Activated CD4-positive, alpha-beta T cell treated with anti-CD3 and anti-CD28 coated beads for 48 hours (primary cell): ENCODE measurements at regions not wholly inside any gene's neighbourhood (a gene's known extent, or its start where the extent isn't known, plus 50 kb on each side); places are given as distances from the start of the nearest gene placed in this dataset.
"Not testable (repeated sequence)": the region's sequence is repeated elsewhere in the genome, so short reads cannot be mapped to it uniquely, and the experiment has no call there.

Experiments
- DNase-seq: peaks from one replicate; pipeline ENCODE4 v3.0.0-alpha.2; 2020

DNA sequence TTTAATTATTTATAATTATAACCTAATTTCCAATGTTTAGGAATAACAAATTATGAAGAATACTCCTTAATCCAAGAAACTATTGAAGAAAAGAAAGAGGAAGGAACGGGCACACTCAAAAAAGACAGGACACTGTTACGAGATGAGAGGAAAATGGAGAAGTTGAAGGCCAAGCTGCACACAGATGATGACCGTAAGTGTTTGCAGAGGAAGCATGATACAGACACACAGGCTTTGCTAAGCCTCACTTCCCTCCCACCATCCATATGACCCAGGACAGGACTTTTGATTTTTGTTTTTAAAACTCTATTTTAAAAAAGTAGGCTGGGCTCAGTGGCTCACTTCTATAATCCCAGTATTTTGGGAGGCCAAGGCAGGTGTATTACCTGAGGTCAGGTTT is 389.4 kb upstream of the TPM1 start:
- no peak for DNase-seq

DNA sequence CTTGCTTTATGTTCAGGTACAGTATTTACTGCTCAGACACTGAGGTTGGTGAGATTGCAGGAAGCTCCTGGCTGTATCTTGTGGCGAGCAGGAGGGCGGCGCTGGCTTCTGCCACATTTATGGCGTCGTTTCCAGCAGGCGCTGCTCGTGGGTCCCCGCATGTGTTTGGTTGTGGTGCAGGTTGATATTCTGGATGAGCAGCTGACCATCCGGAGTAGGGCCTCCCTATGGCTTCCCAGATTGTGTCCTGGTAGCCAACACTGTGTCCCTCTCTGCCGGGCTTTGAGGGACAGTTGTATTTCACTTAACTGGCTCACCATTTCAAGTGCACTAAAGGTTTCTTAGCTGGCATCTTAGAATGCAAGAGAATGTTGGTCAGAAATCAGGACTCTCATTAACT is 386.5 kb upstream of the TPM1 start:
- DNase-seq, result no peak

DNA sequence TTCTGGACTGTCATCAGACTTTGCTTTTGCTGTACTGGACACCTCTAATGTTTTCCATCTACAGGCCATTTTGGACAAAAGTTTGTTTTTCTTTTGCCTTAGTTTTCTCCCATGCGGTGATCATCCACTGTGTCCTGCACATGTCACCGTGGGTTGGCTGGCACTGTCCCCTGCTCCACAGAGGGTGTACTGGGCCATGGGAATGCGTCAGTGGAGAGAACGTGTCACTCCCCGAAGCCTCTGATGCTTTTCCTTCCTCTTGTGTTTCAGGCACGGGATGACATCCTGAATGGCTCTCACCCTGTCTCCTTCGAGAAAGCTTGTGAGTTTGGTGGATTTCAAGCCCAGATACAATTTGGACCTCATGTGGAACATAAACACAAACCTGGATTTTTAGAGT is 385.0 kb upstream of the TPM1 start:
- DNase-seq, result not testable (repeated sequence)

DNA sequence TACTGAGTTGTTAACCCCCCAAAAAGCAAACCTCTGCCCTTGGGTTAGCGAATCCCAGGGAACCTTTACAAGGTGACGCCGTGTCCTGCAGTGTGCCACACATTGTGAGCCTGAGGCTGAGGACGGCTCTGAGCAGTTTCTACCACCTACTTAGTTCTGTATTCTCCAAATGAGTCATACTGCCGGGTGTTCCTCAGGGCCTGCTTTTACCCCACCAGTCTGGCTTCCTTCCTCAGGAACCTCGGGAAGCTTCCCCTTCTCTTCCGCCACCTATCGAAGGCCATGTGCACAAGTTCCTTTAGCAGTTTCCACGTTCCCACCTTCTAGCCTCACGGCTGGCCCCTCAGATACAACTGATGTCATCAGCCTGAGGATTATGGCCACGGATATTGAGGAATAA is 384.0 kb upstream of the TPM1 start:
- DNase-seq, result peak; percentile 9

DNA sequence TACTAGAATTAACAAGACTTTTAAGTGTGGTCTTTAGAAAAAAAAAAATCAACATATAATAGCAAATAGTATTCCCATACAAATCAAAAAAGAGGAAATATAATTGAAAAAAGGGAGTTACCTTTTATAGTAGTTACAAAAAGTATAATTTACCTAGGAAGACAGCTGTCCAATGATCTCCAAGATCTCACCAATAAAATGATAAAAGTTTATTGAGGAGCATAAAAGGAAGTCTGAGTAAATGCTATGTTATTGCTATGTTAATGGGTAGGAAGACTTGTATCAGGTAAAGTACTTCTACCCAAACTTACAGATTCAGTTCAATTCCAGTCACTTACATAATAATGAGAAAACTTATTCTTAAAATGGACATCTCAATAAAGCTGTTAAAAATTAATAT is 379.0 kb upstream of the TPM1 start:
- DNase-seq, result no peak

DNA sequence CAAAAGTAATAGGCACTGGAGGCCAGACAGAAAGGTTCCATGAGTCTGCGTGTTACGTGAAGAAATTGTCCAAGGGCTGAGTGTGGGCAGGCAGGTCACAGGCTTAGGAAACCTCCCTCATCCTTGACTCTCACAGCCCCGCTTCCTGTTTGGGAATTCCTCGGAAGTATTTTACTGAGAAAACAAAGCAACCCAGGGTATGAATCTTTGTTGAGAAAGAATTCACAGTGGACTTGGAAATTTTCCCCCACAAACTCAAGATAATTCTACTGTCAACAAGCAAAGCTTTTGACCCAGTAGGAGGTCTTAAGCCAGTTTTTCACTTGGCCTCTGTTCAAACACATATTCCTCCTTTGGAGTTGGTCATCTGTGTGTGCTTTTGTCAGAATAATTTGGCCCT is 377.1 kb upstream of the TPM1 start:
- DNase-seq, result no peak

DNA sequence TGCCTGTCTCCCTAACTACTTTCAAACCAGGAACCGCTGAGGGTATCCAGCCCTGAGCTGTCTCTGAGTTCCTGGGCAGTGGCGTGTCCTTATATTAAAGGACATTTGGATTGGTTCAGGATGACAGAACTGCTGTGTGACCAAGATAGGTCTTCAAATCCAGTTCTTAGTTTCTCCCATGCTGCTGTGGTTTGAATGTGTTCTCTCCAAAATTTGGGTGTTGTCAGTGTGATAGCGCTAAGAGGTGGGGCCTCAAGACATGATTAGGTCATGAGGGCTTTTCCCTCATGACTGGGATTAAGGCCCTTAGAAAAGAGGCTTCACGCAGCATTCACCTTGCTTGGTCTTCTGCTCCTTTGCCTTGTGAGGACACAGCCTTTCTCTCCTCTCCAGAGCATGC is 376.5 kb upstream of the TPM1 start:
- no peak for DNase-seq

DNA sequence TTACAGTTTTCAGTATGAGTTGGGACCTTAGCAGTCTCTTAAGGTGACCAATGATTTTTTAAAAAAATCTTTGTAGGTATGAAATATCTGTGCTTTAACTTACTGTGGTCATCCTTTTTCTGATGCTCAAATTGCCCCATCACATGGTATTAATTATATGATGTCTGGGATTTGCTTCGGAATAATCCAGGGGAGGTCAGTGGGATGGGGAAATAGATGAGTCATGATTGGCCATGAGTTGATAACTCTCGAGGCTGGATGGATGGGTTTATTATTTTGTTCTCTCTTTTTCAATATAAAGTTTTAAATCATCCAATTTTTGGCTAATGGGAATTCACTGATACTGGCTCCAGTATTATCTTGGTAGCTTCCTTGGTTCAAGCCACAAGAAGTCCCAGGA is 370.3 kb upstream of the TPM1 start:
- DNase-seq, result no peak

DNA sequence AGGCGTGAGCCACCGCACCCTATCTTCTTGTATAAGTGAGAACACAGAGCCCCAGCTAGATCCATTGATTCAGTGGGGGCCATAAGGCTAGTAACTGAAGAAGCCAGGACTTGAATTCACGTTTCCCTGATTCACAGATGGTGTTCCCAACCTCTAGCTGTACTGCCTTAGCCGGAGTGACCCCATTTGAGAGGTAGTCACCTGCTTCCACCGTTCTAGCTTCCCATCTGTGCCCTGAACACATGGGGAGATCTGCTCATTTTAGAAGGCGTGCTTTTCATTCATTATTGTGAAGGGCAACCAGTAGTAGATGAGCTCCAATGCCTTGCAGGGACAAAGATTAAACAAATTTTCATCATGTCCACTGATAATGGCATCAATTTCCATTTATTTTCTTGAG is 365.7 kb upstream of the TPM1 start:
- DNase-seq, result no peak

DNA sequence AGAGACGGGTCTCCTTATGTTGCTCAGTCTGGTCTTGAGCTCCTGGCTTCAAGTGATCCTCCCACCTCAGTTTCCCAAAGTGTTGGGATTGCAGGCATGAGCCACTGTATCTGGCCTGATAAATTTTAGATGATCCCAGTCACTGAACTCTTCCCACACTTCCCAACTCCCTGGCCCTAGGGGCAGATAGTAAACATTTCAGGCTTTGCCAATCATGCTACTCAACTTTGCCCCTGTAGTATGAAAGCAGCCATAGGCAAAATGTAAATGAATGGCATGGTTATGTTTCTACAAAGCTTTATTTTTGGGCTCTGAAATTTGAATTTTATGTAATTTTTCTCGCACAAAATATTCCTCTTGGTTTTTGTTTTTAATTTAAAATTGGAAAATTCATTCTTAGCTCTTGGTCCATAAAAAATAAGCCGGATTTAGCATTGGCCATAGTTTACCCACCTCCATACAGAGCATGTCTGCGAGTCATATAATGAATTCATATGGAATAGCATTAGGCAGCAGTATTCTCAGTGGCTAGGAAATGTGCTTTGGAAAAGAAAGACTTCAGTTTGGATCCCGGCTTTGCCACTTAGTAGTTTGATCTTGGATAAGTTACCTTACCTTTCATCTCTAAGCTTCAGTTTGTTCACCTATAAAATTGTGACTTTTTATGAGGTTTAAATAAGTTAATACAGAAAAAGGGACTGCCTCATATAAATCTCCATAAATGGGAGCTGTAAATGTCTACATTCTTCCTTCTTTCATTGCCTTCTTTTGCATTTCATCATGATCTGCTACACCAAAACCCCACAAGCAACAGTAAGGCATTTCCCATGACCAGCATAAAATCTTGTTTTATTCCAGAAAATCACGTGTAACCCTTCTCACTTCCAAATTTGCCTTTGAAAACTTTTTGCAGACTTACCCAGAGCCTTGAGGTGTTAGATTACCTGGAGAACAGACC is 360.3 kb upstream of the TPM1 start:
- DNase-seq, result no peak

DNA sequence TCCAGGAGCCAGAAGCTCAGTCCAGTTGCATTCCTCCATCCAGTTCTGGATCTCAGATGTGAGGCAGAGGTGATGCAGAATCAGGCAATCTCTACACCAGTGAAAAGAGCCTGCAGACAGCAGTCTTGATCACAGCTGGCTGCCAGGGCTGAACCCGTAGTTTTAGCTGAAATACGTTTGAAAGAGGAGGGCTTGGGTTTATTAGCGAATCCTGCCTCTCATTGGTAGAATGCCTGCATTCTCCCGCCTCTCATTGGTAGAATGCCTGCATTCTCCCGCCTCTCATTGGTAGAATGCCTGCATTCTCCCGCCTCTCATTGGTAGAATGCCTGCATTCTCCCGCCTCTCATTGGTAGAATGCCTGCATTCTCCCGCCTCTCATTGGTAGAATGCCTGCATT is 359.4 kb upstream of the TPM1 start:
- DNase-seq, result not testable (repeated sequence)

DNA sequence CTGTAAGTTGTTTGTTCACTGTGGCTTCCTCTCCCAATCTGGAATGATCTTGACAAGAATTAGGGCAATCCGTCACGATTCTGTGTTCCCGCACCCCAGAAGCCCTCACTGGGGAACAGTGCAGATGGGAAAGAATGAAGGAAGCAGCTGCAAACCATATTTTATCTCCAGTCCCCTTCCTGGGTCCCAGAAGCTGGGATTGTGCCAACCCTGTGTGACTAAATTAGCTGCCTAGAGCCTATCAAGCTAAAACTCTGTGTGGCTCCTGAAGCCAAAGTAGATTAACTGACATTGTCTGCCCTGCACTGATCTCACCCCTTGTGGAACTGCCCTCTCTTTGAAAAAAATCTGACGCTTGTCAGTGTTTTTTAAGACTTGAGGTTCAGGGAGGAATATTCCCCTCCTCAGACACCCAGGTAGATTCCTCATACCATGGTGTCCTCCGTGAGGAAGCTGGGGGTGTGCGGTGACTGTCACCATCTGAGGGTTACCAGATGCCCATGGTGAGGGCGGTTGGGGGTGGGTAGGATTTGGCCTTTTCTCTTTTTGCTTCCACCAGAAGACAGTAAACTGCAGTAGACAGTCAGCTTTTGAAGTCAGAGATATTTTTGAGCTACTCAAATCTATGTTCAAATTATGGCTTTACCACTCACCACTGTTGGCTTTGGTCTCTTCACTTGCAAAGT is 358.3 kb upstream of the TPM1 start:
- DNase-seq, result no peak

DNA sequence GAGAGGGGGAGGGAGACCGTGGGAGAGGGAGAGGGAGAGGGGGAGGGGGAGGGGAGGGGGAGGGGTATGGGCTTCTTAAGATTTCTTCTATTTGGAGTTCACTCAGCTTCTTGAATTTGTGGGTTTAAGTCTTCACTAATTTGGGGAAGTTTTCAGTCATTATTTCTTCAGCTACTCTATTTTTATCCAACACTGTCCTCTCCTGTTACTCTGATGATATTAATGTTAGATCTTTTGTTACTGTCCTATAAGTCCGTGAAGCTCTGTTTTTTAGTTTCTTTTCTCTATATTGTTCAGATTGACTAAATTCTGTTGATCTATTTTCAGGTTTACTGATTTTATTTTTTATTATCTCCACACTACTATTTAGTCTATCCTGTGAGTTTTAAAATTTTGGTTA is 351.5 kb upstream of the TPM1 start:
- DNase-seq, result no peak

DNA sequence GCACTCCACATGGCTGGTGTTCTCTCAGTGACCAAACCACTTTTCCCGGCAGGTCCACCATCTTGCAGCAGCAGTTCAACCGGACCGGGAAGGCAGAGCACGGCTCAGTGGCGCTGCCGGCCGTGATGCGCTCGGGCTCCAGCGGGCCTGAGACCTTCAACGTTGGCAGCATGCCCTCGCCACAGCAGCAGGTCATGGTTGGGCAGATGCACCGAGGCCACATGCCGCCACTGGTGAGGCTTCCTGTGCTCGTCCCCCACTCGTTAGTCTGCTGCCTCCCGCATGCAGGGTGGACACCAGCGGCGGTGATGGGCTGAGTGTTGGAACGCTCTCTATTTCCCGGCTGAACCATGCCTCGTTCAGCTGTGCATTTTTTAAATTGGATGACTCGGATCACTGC is 344.9 kb upstream of the TPM1 start:
- DNase-seq, result no peak

DNA sequence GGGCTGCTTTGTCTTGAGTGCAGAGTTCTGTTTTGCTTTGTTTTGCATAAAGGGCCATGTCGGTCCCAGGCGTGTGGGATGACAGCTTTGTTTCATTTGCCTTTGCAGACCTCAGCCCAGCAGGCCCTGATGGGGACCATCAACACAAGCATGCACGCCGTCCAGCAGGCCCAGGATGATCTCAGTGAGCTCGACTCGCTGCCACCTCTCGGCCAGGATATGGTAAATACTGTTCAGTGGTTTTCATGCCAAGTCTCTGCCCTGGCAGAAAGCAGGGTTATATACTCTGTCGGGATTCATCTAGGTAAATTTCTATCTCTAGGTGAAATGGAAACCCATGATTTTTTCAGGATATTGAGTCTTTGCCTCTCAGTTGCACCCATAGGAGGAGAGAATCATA is 343.9 kb upstream of the TPM1 start:
- DNase-seq, result no peak

DNA sequence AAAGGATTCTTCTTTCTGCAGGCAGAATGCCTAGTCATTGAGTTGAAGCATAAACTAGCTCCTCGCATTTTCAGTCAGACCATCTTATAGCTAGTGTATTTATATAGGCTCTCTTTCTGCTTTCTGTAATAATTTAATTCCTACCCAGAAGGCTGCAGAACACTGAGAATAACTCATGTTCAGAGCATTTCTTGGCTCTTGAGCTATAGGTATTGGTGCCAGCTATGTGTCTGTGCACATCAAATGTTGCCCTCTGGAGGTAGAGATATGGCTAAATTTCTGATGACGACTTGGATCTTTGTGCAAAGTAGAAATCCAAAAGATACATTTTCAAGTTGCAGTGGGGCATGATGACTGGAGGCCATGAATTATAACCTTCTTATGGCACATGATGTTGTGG is 336.2 kb upstream of the TPM1 start:
- DNase-seq, result no peak

DNA sequence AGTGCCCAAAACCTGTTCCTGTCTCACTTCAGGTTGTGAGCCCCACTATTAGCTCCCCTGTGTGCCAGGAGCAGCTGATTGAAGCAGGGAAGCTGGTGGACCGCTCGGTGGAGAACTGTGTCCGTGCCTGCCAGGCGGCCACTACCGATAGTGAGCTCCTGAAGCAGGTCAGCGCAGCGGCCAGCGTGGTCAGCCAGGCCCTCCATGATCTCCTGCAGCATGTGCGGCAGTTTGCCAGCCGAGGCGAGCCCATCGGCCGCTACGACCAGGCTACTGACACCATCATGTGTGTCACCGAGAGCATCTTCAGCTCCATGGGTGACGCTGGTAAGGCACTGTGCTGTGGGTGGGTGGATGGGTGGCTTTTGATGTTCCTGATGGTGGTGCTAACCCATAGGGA is 334.1 kb upstream of the TPM1 start:
- DNase-seq, result no peak

DNA sequence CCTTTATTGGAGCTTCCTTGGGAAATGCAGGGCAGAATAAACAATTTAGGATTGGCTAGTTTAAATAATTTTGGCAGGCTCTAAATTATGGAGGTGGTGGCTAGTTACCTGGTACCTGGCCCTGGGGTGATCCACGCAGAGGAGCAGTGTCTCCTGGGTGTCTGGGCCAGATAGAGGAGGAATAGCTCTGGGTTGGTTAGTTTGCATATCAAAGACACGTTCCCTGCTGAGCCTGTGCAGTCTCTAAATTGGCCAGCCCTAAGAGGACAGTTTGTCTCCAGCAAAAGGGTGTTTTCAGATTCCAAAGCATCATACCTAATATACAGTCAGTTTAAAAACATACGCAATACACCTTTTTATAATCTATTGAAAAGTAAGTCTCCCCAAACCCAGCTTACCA is 333.3 kb upstream of the TPM1 start:
- DNase-seq, result no peak

DNA sequence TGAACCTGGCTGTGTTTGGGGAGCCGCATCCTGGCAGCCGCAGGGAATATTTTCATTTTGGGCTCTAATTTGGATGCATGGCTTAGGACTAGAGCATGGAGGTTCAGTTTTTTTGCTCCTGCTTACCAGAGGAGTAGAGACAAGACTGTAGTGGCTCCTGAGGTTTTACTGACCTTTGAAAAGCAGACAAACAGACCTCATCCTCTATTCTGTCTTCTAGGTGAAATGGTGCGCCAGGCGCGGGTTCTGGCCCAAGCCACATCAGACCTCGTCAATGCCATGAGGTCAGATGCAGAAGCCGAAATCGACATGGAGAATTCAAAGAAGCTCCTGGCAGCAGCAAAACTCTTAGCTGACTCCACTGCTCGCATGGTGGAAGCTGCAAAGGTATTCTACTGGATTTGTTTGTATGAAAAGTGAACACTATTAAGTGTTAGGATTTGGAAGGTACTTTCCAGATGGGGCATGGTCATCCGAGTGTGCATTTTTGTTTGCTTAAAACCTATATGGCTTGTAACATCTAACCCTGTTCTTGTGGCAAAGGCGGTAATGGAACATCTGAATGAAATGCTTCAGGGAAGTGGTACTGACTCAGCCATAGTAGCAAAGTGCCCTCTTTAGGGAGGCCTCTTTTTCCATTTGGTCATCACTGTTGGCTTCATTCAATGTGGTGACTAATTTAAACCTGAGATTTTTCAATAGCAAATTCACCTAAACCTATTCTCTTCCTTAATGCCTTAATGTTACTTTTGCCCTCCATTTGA is 330.7 kb upstream of the TPM1 start:
- peak; percentile 44 for DNase-seq

DNA sequence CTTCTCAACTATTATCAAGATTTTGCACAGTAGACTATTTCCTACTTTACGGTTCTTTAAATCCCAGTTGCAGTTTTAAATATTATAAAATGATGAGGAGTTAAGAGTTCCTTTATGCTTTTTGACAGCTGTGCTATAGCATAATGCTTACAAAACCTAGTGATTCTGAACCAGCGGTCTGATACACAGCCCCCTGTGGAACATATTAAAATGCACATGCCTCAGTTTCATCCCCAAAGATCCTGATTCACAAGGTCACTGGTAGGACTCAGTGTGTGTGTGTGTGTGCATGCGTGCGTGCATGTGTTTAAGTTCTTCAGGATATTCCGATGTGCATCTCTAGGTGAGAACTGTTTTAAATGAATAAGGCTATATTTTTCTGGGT is 330.1 kb upstream of the TPM1 start:
- DNase-seq, result peak; percentile 7

DNA sequence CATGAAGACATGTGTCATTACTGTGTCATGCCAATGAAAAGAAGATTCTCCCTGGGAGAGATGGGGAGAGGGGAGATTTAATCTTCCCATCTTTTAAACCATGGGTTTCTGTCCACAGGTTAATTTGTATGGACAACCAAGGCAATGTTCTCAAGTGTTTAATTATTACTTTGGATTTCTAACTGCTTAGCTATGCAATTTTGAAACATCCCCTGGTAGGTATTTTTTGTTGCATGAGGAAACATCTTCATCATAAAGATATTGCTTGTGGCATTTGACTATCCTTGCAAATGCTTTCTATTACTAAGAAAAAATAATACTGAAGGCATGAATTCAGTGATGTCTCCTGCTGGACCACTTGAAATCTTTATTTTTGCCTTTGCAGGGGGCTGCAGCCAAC is 326.6 kb upstream of the TPM1 start:
- DNase-seq, result no peak

DNA sequence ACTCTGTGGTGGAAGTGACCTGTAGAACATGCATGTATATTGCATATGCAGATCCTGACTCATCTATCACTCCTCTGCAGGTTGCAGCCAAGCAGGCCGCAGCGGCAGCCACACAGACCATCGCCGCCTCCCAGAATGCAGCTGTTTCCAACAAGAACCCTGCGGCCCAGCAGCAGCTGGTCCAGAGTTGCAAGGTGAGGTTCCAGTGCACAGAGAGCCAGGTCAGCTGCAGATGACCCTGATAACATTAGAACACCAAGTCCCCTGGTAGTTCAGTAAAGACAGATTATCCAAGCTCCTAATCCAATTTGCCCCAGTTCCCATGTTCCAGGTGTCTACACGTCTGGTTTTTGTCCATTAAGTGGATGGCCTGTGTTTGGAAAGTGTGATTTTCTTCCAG is 325.1 kb upstream of the TPM1 start:
- DNase-seq, result no peak

DNA sequence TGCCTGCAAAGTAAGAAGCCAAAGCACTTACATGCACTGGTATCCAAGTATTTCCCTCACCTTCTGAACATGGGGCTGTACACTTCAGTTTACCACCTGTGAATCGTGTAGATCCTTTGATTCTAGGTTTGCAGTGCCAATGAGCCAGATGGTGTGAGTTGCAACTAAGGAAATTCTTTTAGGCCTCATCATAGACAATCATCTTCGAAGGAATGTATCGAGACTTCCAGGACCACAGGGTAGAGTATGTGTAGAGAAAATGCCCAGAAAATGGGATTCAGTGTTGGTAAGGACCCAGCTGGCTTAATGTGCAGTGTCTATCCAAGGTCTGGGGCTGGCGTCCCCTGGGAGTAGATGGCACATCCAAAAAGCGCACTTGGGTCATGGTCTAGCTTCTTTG is 323.2 kb upstream of the TPM1 start:
- no peak for DNase-seq

DNA sequence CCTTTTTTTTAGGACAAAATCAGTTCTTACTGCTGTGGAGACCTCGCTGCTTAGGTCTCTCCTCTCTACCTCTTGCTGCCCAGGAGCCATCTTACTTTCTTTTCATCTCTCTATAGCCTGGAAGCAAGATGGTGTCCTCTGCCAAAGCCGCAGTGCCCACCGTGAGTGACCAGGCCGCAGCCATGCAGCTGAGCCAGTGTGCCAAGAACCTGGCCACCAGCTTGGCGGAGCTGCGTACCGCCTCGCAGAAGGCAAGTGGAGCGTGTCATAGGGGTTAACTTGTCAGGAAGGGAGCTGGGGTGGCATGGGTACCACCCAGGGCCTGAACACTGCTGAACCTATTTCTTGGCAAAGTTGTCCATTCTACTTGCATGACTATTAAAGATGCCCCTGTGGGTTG is 320.3 kb upstream of the TPM1 start:
- no peak for DNase-seq
